Astrocyte (in vitro differentiated cells and primary cell): ENCODE measurements at regions not wholly inside any gene's neighbourhood (a gene's known extent, or its start where the extent isn't known, plus 50 kb on each side); places are given as distances from the start of the nearest gene placed in this dataset.

Experiments
- DNase-seq: peaks from one replicate; pipeline ENCODE4 v3.0.0-alpha.2; 2010; ENCODE audit warnings: low read depth
- FAIRE-seq: peaks from 2 replicates; lab custom pipeline; 2011; peaks lifted over from hg19 to GRCh38; lab: Jason Lieb, UNC
- H2AFZ ChIP-seq: 2 replicates; pipeline ENCODE4 v1.6.0; 2012; ENCODE audit warnings: low read depth, low read length, inconsistent platforms
- H3K27ac ChIP-seq: 2 replicates; pipeline ENCODE4 v1.5.1; 2011; ENCODE audit warnings: low read depth, low read length, inconsistent platforms
- H3K27me3 ChIP-seq: 2 replicates; pipeline ENCODE4 v1.6.0; 2011; ENCODE audit warnings: low read length, inconsistent platforms; ENCODE audit not compliant: insufficient read depth
- H3K36me3 ChIP-seq: 2 replicates; pipeline ENCODE4 v1.5.1; 2011; ENCODE audit warnings: low read length, inconsistent platforms; ENCODE audit not compliant: insufficient read depth
- H3K4me1 ChIP-seq: 2 replicates; pipeline ENCODE4 v1.5.1; 2011; ENCODE audit warnings: low read length, inconsistent platforms; ENCODE audit not compliant: insufficient read depth
- H3K4me2 ChIP-seq: 2 replicates; pipeline ENCODE4 v1.6.0; 2012; ENCODE audit warnings: low read length, inconsistent platforms
- H3K4me3 ChIP-seq: 2 replicates; pipeline ENCODE4 v1.5.1; 2011; ENCODE audit warnings: low read depth, mild to moderate bottlenecking, low read length, inconsistent platforms; ENCODE audit not compliant: insufficient read depth
- H3K79me2 ChIP-seq: 2 replicates; pipeline ENCODE4 v1.6.0; 2012; ENCODE audit warnings: mild to moderate bottlenecking, low read length, inconsistent platforms; ENCODE audit not compliant: insufficient read depth
- H3K9ac ChIP-seq: 2 replicates; pipeline ENCODE4 v1.6.0; 2012; ENCODE audit warnings: mild to moderate bottlenecking, low read length, inconsistent platforms
- H3K9me3 ChIP-seq: 2 replicates; pipeline ENCODE4 v1.5.1; 2012; ENCODE audit warnings: low read depth, mild to moderate bottlenecking, low read length, inconsistent platforms; ENCODE audit not compliant: insufficient read depth
- H4K20me1 ChIP-seq: 2 replicates; pipeline ENCODE4 v1.6.0; 2012; ENCODE audit warnings: low read length, inconsistent platforms; ENCODE audit not compliant: insufficient read depth
- H3K27ac Mint-ChIP-seq: one replicate; pipeline ENCODE4 v1.8.0; 2021; ENCODE audit warnings: mild to moderate bottlenecking, mixed read lengths; ENCODE audit not compliant: unreplicated experiment
- H3K27me3 Mint-ChIP-seq: one replicate; pipeline ENCODE4 v1.8.0; 2021; ENCODE audit warnings: low read depth, mixed read lengths; ENCODE audit not compliant: unreplicated experiment
- H3K36me3 Mint-ChIP-seq: one replicate; pipeline ENCODE4 v1.8.0; 2021; ENCODE audit warnings: low read depth, mixed read lengths; ENCODE audit not compliant: unreplicated experiment
- H3K4me1 Mint-ChIP-seq: one replicate; pipeline ENCODE4 v1.8.0; 2021; ENCODE audit warnings: low read depth, mixed read lengths; ENCODE audit not compliant: unreplicated experiment
- H3K4me3 Mint-ChIP-seq: one replicate; pipeline ENCODE4 v1.8.0; 2021; ENCODE audit warnings: mild to moderate bottlenecking, moderate library complexity, mixed read lengths; ENCODE audit not compliant: unreplicated experiment
- H3K9me3 Mint-ChIP-seq: one replicate; pipeline ENCODE4 v1.8.0; 2021; ENCODE audit warnings: mild to moderate bottlenecking, mixed read lengths; ENCODE audit not compliant: unreplicated experiment
- CTCF ChIP-seq: IDR thresholded peaks from 2 replicates; pipeline ENCODE4 v1.5.1; 2011; ENCODE audit warnings: low read depth, mild to moderate bottlenecking, inconsistent platforms, low read length, moderate library complexity; ENCODE audit not compliant: insufficient read depth
- EZH2 ChIP-seq: IDR thresholded peaks from 2 replicates; pipeline ENCODE4 v1.6.1; 2012; ENCODE audit warnings: mild to moderate bottlenecking, low read length, inconsistent platforms; ENCODE audit not compliant: insufficient read depth

- Mint-ChIP-seq H3K27ac (no peak overlapping the region), H3K4me1 (no peaks in the 10 kb centered on the region), H3K36me3 (no peaks in the 10 kb centered on the region), H3K27me3 (no peaks in the 10 kb centered on the region), H3K4me3 (no peak overlapping the region), H3K9me3 (no peaks in the 10 kb centered on the region)
- no peak overlapping the region for H3K9ac ChIP-seq
- no peak overlapping the region for H3K27ac ChIP-seq
- H3K79me2 ChIP-seq: no peaks in the 10 kb centered on the region
- H4K20me1 ChIP-seq: no peaks in the 10 kb centered on the region
- no peaks in the 10 kb centered on the region for H3K27me3 ChIP-seq
- TF ChIP-seq EZH2 (no peak), CTCF (no peak)
- no peaks in the 10 kb centered on the region for H3K36me3 ChIP-seq
- no peak for DNase-seq
- H3K4me3 ChIP-seq: no peak overlapping the region
- H3K4me1 ChIP-seq: no peaks in the 10 kb centered on the region
- H2AFZ ChIP-seq: no peak overlapping the region
- H3K9me3 ChIP-seq: no peaks in the 10 kb centered on the region
- H3K4me2 ChIP-seq: no peak overlapping the region
- FAIRE-seq: no peak
Measured at GRCh38 chr3:34196914-34197313, 398.5 kb downstream of the PDCD6IP start.

GRCh38 chr3:34198309-34198708 lies 399.9 kb downstream of the PDCD6IP start:
- no peaks in the 10 kb centered on the region for H3K27me3 ChIP-seq
- Mint-ChIP-seq H3K36me3 (no peaks in the 10 kb centered on the region), H3K27ac (no peak overlapping the region), H3K27me3 (no peaks in the 10 kb centered on the region), H3K4me1 (no peaks in the 10 kb centered on the region), H3K9me3 (no peaks in the 10 kb centered on the region), H3K4me3 (no peak overlapping the region)
- no peaks in the 10 kb centered on the region for H3K79me2 ChIP-seq
- H3K9ac ChIP-seq: no peak overlapping the region
- no peaks in the 10 kb centered on the region for H4K20me1 ChIP-seq
- no peaks in the 10 kb centered on the region for H3K9me3 ChIP-seq
- H3K4me3 ChIP-seq: no peak overlapping the region
- H3K36me3 ChIP-seq: no peaks in the 10 kb centered on the region
- no peak overlapping the region for H2AFZ ChIP-seq
- H3K27ac ChIP-seq: no peak overlapping the region
- no peak overlapping the region for H3K4me2 ChIP-seq
- no peak for TF ChIP-seq EZH2
- TF ChIP-seq CTCF: no peak
- FAIRE-seq: no peak
- no peak for DNase-seq
- H3K4me1 ChIP-seq: no peaks in the 10 kb centered on the region

GRCh38 chr3:34200576-34200975 lies 402.1 kb downstream of the PDCD6IP start:
- Histone ChIP-seq H3K4me1 (no peaks in the 10 kb centered on the region), H4K20me1 (no peaks in the 10 kb centered on the region), H3K9ac (no peak overlapping the region), H3K4me3 (no peak overlapping the region), H2AFZ (no peak overlapping the region), H3K36me3 (no peaks in the 10 kb centered on the region), H3K9me3 (no peaks in the 10 kb centered on the region), H3K4me2 (no peak overlapping the region), H3K27ac (no peak overlapping the region), H3K79me2 (no peaks in the 10 kb centered on the region), H3K27me3 (no peaks in the 10 kb centered on the region)
- Mint-ChIP-seq H3K4me3 (no peak overlapping the region), H3K27ac (no peak overlapping the region), H3K36me3 (no peaks in the 10 kb centered on the region), H3K27me3 (no peaks in the 10 kb centered on the region), H3K9me3 (no peaks in the 10 kb centered on the region), H3K4me1 (no peaks in the 10 kb centered on the region)
- TF ChIP-seq EZH2 (no peak), CTCF (no peak)
- DNase-seq: no peak
- FAIRE-seq: no peak
